Loucy (cell line): ENCODE measurements at regions not wholly inside any gene's neighbourhood (a gene's known extent, or its start where the extent isn't known, plus 50 kb on each side); places are given as distances from the start of the nearest gene placed in this dataset.

Experiments used
- EZH2phosphoT487 ChIP-seq: fragments of 200-600 bp; IDR thresholded peaks from 2 replicates; pipeline ENCODE4 v1.6.1; 2018; ENCODE audit warnings: antibody characterized with exemption, mild to moderate bottlenecking, moderate library complexity, borderline replicate concordance
- TF ChIP-seq, protein P1 (sequence below): fragments of 200-600 bp; sonication (generic); conservative IDR thresholded peaks from 2 replicates; pipeline ENCODE4 v1.5.1; 2014; ENCODE audit warnings: mild to moderate bottlenecking, antibody characterized with exemption, low read length

DNA sequence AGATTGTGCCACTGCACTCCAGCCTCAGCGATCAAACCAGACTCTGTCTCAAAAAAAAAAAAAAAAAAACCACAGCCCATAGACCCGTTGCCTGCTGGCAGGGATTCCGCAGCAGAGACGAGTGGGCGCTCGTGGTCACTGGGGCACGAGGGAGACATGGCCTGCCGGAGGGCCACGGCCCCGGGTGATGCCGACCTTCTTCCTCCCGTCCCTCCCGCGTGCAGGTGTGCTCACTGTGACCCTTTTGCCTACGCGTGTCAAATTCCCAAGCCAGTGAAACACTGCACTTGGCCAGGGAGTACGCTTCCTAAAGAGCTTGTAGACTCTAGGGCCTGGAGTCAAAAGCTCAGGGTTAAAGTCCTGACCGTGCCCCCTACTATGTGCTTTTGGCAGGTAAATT, 397.6 kb upstream of the MYT1L start:
- TF ChIP-seq, protein P1, sequence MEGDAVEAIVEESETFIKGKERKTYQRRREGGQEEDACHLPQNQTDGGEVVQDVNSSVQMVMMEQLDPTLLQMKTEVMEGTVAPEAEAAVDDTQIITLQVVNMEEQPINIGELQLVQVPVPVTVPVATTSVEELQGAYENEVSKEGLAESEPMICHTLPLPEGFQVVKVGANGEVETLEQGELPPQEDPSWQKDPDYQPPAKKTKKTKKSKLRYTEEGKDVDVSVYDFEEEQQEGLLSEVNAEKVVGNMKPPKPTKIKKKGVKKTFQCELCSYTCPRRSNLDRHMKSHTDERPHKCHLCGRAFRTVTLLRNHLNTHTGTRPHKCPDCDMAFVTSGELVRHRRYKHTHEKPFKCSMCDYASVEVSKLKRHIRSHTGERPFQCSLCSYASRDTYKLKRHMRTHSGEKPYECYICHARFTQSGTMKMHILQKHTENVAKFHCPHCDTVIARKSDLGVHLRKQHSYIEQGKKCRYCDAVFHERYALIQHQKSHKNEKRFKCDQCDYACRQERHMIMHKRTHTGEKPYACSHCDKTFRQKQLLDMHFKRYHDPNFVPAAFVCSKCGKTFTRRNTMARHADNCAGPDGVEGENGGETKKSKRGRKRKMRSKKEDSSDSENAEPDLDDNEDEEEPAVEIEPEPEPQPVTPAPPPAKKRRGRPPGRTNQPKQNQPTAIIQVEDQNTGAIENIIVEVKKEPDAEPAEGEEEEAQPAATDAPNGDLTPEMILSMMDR, result no peak
- no peak for TF ChIP-seq EZH2phosphoT487
